Left ventricle myocardium inferior (tissue), 1 donor: ENCODE measurements at regions not wholly inside any gene's neighbourhood (a gene's known extent, or its start where the extent isn't known, plus 50 kb on each side); places are given as distances from the start of the nearest gene placed in this dataset.

Experiments
- DNase-seq: peaks from one replicate; pipeline ENCODE4 v3.0.0-alpha.2; 2020
- H3K27ac ChIP-seq: fragments of 200-600 bp; replicated peaks from 2 replicates; pipeline ENCODE4 v1.8.0; 2021
- H3K27me3 ChIP-seq: fragments of 200-600 bp; 2 replicates; pipeline ENCODE4 v1.8.0; 2021; ENCODE audit warnings: low read depth
- H3K36me3 ChIP-seq: fragments of 200-600 bp; 2 replicates; pipeline ENCODE4 v1.8.0; 2021
- H3K4me1 ChIP-seq: fragments of 200-600 bp; 2 replicates; pipeline ENCODE4 v1.8.0; 2021
- H3K4me3 ChIP-seq: fragments of 200-600 bp; 2 replicates; pipeline ENCODE4 v1.8.0; 2021; ENCODE audit warnings: mild to moderate bottlenecking, moderate library complexity
- H3K9me3 ChIP-seq: fragments of 200-600 bp; replicated peaks from 2 replicates; pipeline ENCODE4 v1.8.0; 2021
- intact Hi-C: fragments of 100-400 bp; cut with micrococcal nuclease; formaldehyde crosslinking; loops from one replicate; pipeline ENCODE4 v1.11.0; 2022
- TF ChIP-seq, protein P1 (sequence below): fragments of 200-600 bp; IDR thresholded peaks from 2 replicates; pipeline ENCODE4 v1.8.0; 2021; ENCODE audit warnings: antibody characterized with exemption, mild to moderate bottlenecking, borderline replicate concordance
- donor health status: DM: no; HTN: yes; CAD: no; lungs with severe emphysema.

DNA sequence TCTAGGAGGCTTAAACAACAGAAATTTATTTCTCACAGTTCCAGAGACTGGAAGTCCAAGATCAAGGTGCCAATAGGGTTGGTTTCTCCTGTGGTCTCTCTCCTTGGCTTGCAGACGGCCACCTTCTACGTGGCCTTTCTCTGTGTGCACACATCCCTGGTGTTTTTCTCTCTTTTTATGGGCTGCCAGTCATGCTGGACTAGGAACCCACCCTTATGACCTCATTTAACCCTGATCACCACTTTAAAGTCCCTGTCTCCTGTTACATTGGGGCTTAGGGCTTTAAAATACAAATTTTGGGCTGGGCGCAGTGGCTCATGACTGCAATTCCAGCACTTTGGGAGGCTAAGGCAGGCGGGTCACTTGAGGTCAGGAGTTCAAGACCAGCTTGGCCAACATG is 157.1 kb downstream of the TLE1 start:
- Histone ChIP-seq H3K27ac (no peak overlapping the region), H3K27me3 (no peaks in the 10 kb centered on the region), H3K4me1 (peaks cover 10% of the 10 kb centered on the region), H3K4me3 (no peak overlapping the region), H3K9me3 (no peaks in the 10 kb centered on the region), H3K36me3 (no peaks in the 10 kb centered on the region)
- no peak for DNase-seq
- TF ChIP-seq, protein P1, sequence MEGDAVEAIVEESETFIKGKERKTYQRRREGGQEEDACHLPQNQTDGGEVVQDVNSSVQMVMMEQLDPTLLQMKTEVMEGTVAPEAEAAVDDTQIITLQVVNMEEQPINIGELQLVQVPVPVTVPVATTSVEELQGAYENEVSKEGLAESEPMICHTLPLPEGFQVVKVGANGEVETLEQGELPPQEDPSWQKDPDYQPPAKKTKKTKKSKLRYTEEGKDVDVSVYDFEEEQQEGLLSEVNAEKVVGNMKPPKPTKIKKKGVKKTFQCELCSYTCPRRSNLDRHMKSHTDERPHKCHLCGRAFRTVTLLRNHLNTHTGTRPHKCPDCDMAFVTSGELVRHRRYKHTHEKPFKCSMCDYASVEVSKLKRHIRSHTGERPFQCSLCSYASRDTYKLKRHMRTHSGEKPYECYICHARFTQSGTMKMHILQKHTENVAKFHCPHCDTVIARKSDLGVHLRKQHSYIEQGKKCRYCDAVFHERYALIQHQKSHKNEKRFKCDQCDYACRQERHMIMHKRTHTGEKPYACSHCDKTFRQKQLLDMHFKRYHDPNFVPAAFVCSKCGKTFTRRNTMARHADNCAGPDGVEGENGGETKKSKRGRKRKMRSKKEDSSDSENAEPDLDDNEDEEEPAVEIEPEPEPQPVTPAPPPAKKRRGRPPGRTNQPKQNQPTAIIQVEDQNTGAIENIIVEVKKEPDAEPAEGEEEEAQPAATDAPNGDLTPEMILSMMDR = no peak
- intact Hi-C loops = no loop called here

DNA sequence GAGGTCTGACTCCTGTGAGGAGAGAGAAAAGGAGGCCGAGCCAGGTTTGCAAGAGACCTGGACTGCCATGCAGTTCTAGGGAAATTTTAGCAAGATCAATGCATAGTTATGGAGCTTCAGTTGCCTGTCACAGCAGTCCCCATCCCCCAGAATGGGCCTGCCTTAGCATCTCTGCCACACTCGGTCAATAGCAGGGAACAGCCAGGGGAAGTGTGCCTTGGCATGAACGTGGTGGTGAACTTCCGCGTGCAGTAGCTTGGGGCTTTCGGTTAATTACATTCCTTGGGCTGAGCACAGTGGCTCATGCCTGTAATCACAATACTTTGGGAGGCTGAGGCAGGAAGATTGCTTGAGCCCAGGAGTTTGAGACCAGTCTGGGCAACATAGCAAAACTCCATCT is 157.8 kb downstream of the TLE1 start:
- Histone ChIP-seq H3K36me3 (no peaks in the 10 kb centered on the region), H3K4me3 (no peak overlapping the region), H3K27me3 (no peaks in the 10 kb centered on the region), H3K9me3 (no peaks in the 10 kb centered on the region), H3K4me1 (peaks cover 10% of the 10 kb centered on the region), H3K27ac (no peak overlapping the region)
- TF ChIP-seq, protein P1 = no peak
- intact Hi-C loops = no loop called here
- DNase-seq = no peak

DNA sequence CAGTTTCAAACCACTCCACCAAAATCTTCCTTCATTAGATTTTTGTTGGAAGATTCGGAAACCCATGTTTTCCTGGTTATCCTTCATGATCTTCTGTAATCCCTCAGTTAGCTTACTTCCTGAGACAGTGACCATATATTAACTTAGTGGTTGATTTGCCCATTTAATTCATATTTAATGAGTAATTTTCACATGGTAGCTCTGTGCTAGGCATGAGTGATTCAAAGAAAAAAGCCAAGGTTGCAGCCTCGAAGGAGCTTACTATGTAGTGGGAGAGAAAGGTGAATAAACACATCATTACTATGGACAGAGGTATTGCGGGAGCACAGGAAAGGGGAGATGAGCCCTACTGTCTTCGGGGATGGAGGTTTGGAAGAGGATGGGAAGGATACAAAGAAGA is 158.5 kb downstream of the TLE1 start:
- H3K36me3 ChIP-seq = no peaks in the 10 kb centered on the region
- intact Hi-C loops = no loop called here
- no peak overlapping the region for H3K4me3 ChIP-seq
- DNase-seq = no peak
- no peaks in the 10 kb centered on the region for H3K9me3 ChIP-seq
- TF ChIP-seq, protein P1 = no peak
- H3K4me1 ChIP-seq = peaks cover 10% of the 10 kb centered on the region
- H3K27me3 ChIP-seq = no peaks in the 10 kb centered on the region
- H3K27ac ChIP-seq = no peak overlapping the region

DNA sequence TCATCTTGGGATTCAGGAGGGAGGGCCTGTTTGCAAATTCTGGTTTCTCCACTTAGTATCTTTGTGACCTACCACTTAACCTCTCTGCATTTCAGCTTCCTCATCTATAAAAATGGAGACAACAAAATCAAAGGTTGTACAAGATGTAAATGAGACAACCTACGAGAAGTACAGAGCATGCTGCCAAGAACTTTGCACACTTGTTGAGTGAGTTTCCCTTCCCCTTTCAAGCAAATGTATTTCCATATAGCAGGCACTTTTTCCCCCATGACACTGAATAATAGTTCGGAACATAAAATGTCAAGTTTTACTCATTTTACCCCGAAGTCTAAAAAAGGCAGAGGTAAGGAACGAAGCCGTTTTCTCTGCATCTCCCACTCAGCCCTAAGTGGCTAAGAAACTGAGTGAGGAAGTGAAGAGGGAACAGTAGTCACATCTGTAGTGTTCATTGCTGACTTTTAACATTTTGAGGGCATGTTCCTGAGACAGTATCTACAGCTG is 159.0 kb downstream of the TLE1 start:
- Histone ChIP-seq H3K27me3 (no peaks in the 10 kb centered on the region), H3K36me3 (no peaks in the 10 kb centered on the region), H3K4me3 (no peak overlapping the region), H3K4me1 (peaks cover 10% of the 10 kb centered on the region), H3K9me3 (no peaks in the 10 kb centered on the region), H3K27ac (no peak overlapping the region)
- DNase-seq = no peak
- TF ChIP-seq, protein P1 = no peak
- intact Hi-C loops = no loop called here

DNA sequence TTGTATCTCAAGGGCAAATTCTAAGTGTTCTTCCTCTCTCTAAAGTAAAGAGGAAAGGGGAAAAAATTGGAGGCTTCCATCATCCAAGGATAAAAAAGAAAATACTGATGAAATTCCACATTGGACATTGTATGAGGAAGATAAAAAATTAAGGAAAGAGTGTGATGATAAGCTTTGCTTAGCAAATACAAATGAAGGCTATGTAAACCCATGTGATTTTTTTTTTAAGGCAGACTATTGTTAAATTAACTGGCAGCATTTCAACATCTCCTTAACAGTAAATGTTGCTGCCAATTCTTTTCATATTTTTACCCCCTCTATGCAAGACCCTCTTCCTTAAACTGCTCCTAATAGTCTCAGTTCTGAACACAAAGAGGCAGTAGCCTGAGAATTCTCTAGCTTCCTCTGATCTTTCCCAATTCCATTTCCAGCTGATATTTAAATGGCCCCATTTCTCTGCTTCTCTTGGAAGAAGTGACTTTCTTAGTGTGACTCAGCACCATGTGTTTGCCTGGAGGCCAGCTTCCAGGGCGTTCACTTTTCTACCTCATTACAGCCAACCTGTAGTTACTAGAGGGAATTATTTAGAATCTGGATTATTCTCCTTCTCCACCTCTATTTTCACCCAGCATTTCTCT is 159.7 kb downstream of the TLE1 start:
- no peak for DNase-seq
- no peak overlapping the region for H3K27ac ChIP-seq
- intact Hi-C loops = loop anchor here (5.0 to 10.0 kb wide), 2 partner anchors 158 to 315 kb away; partner anchors contain the start of gene TLE1

More for the DNA sequence above, 159.7 kb downstream of the TLE1 start:
- H3K9me3 ChIP-seq = no peaks in the 10 kb centered on the region
- H3K4me3 ChIP-seq = no peak overlapping the region
- H3K36me3 ChIP-seq = no peaks in the 10 kb centered on the region
- H3K27me3 ChIP-seq = no peaks in the 10 kb centered on the region
- H3K4me1 ChIP-seq = peaks cover 10% of the 10 kb centered on the region
- TF ChIP-seq, protein P1 = no peak
